A673 (cell line): ENCODE measurements at regions not wholly inside any gene's neighbourhood (a gene's known extent, or its start where the extent isn't known, plus 50 kb on each side); places are given as distances from the start of the nearest gene placed in this dataset.
"Not testable (repeated sequence)": the region's sequence is repeated elsewhere in the genome, so short reads cannot be mapped to it uniquely, and the experiment has no call there.

Source experiments
- CTCF ChIP-seq: fragments of 300-800, 200-600 bp; sonication (generic); conservative IDR thresholded peaks from 2 replicates; pipeline ENCODE4 v1.5.1; 2017; ENCODE audit warnings: low read depth, mild to moderate bottlenecking, antibody characterized with exemption, low read length, moderate library complexity, mixed read lengths
- EZH2 ChIP-seq: fragments of 200-600 bp; sonication (generic); IDR thresholded peaks from 2 replicates; pipeline ENCODE4 v1.6.1; 2017; ENCODE audit warnings: borderline replicate concordance, low read depth, mild to moderate bottlenecking, mixed read lengths, antibody characterized with exemption, low read length; ENCODE audit not compliant: poor library complexity, severe bottlenecking

- not testable (repeated sequence) for TF ChIP-seq EZH2, CTCF
These were observed 240.5 kb upstream of the CNR1 start for GRCh38 chr6:88406674-88407073.
